GM21737 (cell line): ENCODE measurements at regions not wholly inside any gene's neighbourhood (a gene's known extent, or its start where the extent isn't known, plus 50 kb on each side); places are given as distances from the start of the nearest gene placed in this dataset.
A peak's percentile ranks its signal among the peaks of the same experiment; 100 is the strongest.

Experiments
- ATAC-seq: cut with Tn5 transposase; IDR thresholded peaks from one replicate; pipeline ENCODE4 v1.9.1; 2021; ENCODE audit warnings: mild to moderate bottlenecking, moderate library complexity; ENCODE audit not compliant: unreplicated experiment

DNA sequence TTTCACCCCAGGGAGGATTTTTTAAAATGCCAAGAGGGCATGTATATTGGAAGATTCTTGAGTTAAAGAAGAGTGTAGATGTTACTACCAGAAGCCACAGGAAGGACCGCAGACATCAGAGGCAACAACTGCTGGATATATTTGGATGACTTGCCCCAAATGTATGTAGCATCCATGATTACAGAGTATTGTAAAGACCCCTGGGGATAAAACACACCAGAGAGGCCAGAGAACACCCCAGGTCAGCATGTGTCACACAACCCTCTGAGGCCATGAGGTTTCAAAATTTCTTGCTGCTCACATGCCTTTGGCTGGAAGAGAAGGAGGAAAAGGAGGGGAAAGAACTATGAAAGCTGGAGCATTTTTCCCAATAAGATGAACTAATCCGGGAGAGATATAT, 108.0 kb upstream of the LSM8 start:
- ATAC-seq, result no peak

DNA sequence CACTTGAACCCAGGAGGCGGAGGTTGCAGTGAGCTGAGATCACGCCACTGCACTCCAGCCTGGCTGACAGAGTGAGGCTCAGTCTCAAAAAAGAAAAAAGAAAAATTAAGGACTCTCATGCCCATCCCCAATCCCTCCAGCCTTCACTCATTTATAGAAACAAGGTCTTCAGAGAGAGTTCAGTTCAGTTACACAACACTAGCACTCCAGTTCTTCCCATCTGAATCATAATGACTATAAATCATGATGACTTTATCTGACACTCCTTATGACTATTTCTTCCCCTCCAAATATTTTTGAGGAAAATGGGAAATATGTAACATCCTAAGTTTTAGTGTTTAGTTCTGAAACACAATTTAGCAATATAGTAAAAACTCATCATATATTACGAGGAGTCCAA, 107.4 kb upstream of the LSM8 start:
- no peak for ATAC-seq

DNA sequence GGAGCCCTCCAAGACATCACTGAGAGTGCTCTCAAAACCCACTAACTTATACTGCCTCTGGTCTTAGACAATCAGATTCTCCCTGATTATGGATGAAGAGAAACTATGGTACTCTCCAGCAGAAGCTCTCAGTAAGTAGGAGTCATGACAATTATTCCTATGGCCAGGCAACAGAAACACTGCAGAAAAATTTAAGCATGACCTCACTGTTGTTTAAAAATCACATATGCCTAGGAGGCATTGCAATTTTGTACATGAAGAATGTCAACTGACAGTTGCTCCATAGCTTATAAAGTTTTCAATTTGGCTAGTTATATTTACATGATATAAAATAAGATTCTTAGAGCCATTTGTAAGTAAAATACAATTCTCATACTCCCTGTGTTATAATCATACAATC, 105.9 kb upstream of the LSM8 start:
- ATAC-seq, result no peak

GRCh38 chr7:118079369-118079768, 104.6 kb upstream of the LSM8 start:
- ATAC-seq, result no peak

GRCh38 chr7:118080947-118081346, 103.0 kb upstream of the LSM8 start:
- peak; percentile 89 for ATAC-seq

DNA sequence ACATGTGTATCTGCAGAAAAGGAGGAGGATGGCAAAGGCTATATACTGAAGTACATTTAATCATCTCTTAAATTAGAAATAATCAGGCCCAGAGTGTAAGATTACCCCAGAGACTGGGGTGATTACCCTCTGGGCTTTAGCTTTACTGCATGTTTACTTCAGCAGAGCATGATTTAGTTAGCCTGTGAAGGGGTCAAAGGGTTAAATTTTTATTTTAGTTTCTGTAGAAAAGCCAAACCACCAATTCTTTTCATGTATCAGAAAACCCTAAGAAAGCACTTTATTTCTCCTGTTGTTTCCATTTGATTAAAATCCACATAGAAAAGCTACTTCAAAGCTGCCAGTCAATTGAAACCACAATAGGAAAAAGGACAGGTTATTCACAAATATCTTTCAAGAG, 101.5 kb upstream of the LSM8 start:
- no peak for ATAC-seq

- ATAC-seq, result no peak
Measured at GRCh38 chr7:118085000-118085399, 99.0 kb upstream of the LSM8 start.

GRCh38 chr7:118087126-118087525, 96.8 kb upstream of the LSM8 start:
- no peak for ATAC-seq

DNA sequence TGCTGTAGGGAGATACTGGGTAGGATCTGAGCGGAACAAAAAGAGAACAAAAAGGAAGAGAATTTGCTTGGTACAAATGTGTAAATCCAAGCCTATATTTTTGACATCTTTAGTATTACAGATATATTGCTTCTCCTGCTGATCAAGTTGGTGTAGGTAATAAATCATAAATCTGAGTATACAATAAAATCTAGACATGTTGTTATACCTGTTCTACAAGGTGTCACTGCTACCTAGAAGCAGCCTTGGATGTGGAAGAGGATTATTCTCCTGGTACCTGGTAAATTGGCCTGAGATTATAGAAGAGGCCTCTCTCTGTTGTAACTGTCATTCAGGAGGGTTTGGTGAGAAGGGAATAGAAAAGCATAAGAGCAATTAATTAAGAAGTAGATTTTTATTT, 89.9 kb upstream of the LSM8 start:
- ATAC-seq, result no peak

GRCh38 chr7:118104812-118105441, 79.0 kb upstream of the LSM8 start:
- no peak for ATAC-seq

DNA sequence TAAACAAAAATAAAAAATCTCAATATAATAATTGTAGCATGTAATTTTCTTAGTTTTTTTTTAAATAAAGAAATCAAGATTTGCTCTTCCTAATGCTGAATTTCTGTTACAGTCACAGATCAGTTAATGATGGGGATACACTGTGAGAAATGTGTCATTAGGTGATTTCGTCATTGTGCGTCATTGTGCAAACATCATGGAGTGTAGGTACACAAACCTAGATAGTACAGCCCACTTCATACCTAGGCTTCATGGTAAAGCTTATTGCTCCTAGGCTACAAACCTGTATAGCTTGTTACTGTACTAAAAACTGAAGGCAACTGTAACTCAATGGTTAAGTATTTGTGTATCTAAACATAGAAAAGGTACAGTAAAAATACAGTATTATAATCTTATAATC, 74.4 kb upstream of the LSM8 start:
- no peak for ATAC-seq

GRCh38 chr7:118110178-118110925, 73.6 kb upstream of the LSM8 start:
- no peak for ATAC-seq

GRCh38 chr7:118111347-118111746, 72.6 kb upstream of the LSM8 start:
- no peak for ATAC-seq

GRCh38 chr7:118114175-118114574, 69.8 kb upstream of the LSM8 start:
- ATAC-seq, result no peak

DNA sequence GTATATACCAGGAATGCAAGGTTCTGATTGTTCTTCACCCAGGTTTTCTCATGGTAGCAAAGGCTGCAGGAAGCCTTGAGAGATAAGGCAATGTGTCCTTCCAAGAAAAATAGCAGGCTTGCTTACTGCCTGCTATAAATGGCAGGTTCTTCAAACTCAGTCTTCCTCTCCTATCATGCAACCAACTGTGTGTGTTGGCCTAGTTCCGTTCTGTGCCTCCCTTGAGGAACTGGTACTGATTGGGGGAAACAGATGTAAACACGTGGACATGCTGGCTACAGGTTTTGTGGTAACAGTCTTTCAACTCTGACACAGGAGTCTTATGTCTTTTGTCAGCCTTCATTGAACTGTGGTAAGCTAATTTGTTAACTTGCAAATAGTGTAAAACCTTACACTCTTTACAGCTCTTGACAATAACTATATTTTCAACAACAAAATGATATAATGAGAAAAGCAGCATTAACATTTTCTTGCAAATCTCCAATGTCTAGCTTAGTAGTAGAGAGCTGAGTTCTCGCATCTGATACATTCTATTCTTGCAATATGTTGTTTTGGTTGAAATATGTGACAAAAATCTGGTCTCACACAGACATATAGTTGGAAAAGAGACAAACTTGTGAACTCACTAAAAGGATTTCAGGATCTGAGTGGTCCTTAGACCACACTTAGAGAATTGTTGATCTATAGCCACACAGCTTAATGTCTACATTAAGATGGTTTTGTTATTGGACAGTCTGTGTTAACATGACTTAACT, 54.7 kb upstream of the LSM8 start:
- ATAC-seq, result no peak

- ATAC-seq, result no peak
Measured at GRCh38 chr7:118132764-118133163, 51.2 kb upstream of the LSM8 start.
